ENCODE measurements at regions not wholly inside any gene's neighbourhood (a gene's known extent, or its start where the extent isn't known, plus 50 kb on each side); places are given as distances from the start of the nearest gene placed in this dataset.
A peak's percentile ranks its signal among the peaks of the same experiment; 100 is the strongest.

DNA sequence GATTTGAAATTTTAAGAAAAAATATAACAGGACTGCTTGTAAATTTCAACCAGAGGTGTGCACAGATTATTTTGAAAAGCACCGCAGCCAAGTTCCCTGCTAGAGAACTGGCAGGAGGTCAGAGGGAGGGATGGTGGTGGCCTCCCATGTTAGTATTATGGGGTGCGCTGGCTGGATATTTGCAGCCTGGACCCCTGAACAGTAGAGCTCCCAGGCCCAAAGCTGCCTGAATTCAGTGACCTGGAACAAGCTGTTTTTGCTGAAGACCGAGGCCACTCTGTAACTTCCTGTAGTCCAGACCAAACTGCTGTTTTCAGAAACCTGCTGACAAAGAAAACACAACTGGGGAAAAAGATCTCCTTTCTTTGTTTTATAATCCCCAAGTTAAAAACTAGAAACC, 314.3 kb downstream of the TNS1 start:
- Histone ChIP-seq H3K27me3 (ENCODE audit: insufficient read depth, low read length) (peaks cover 4% of the 10 kb centered on the region), H3K79me2 (ENCODE audit: insufficient read depth, low read length) (no peaks in the 10 kb centered on the region), H4K20me1 (ENCODE audit: insufficient read depth, low read length) (no peaks in the 10 kb centered on the region), H3K36me3 (ENCODE audit: insufficient read depth, low read length) (no peaks in the 10 kb centered on the region), H3K9me3 (ENCODE audit: insufficient read depth, low read depth, low read length) (no peaks in the 10 kb centered on the region), H3K4me2 (ENCODE audit: low read length) (no peak overlapping the region), H3K27ac (ENCODE audit: low read depth, low read length) (no peak overlapping the region), H3K9ac (ENCODE audit: low read length) (no peak overlapping the region), H3K4me3 (ENCODE audit: insufficient read depth, low read depth, low read length) (no peak overlapping the region), H2AFZ (ENCODE audit: low read depth, low read length) (no peak overlapping the region), H3K4me1 (ENCODE audit: insufficient read depth, low read length) (peaks cover 11% of the 10 kb centered on the region)
- DNase-seq (ENCODE audit: low read depth) (no peak), FAIRE-seq (no peak)
- Mint-ChIP-seq H3K9me3 (ENCODE audit: unreplicated experiment) (peaks cover 6% of the 10 kb centered on the region), H3K36me3 (ENCODE audit: low read depth, unreplicated experiment) (peaks cover 23% of the 10 kb centered on the region), H3K27ac (ENCODE audit: unreplicated experiment) (no peak overlapping the region), H3K4me1 (ENCODE audit: low read depth, unreplicated experiment) (peaks cover 23% of the 10 kb centered on the region), H3K4me3 (ENCODE audit: unreplicated experiment) (no peak overlapping the region), H3K27me3 (ENCODE audit: low read depth, unreplicated experiment) (peaks cover 10% of the 10 kb centered on the region)
- TF ChIP-seq, protein P1, sequence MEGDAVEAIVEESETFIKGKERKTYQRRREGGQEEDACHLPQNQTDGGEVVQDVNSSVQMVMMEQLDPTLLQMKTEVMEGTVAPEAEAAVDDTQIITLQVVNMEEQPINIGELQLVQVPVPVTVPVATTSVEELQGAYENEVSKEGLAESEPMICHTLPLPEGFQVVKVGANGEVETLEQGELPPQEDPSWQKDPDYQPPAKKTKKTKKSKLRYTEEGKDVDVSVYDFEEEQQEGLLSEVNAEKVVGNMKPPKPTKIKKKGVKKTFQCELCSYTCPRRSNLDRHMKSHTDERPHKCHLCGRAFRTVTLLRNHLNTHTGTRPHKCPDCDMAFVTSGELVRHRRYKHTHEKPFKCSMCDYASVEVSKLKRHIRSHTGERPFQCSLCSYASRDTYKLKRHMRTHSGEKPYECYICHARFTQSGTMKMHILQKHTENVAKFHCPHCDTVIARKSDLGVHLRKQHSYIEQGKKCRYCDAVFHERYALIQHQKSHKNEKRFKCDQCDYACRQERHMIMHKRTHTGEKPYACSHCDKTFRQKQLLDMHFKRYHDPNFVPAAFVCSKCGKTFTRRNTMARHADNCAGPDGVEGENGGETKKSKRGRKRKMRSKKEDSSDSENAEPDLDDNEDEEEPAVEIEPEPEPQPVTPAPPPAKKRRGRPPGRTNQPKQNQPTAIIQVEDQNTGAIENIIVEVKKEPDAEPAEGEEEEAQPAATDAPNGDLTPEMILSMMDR (IDR thresholded peaks at IDR 0.05; ENCODE audit: insufficient read depth, low read depth, low read length), result no peak
- TF ChIP-seq EZH2 (IDR thresholded peaks at IDR 0.05; ENCODE audit: insufficient read depth, low read length), result no peak

DNA sequence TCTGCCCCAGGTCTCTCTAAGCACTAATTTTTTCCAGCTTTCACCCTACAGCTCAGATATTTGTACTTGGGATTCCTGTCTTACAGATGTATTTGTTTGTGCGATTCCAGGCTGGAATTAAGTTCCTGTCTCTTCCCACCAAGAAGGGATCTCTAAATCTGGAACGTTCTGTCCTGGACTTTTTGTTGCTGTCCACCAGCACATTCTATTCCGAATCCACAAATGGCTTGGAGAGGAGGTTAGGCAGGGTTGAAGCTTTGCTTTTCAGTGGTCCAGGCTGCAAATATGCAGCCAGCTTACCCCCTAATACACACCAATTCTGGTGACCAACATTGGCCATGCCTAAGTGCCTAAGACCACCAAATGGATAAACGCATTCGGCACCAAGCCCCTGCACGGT, 315.0 kb downstream of the TNS1 start:
- no peak overlapping the region for H3K4me3 ChIP-seq (ENCODE audit: insufficient read depth, low read depth, low read length)
- Mint-ChIP-seq H3K4me3 (ENCODE audit: unreplicated experiment) (no peak overlapping the region), H3K36me3 (ENCODE audit: low read depth, unreplicated experiment) (peaks cover 23% of the 10 kb centered on the region), H3K27ac (ENCODE audit: unreplicated experiment) (no peak overlapping the region), H3K4me1 (ENCODE audit: low read depth, unreplicated experiment) (peaks cover 23% of the 10 kb centered on the region), H3K27me3 (ENCODE audit: low read depth, unreplicated experiment) (peaks cover 11% of the 10 kb centered on the region), H3K9me3 (ENCODE audit: unreplicated experiment) (peaks cover 6% of the 10 kb centered on the region)
- no peak overlapping the region for H3K4me2 ChIP-seq (ENCODE audit: low read length)
- no peak overlapping the region for H2AFZ ChIP-seq (ENCODE audit: low read depth, low read length)
- peaks cover 11% of the 10 kb centered on the region for H3K4me1 ChIP-seq (ENCODE audit: insufficient read depth, low read length)
- DNase-seq (ENCODE audit: low read depth), result no peak
- H3K27me3 ChIP-seq (ENCODE audit: insufficient read depth, low read length), result peaks cover 4% of the 10 kb centered on the region
- no peaks in the 10 kb centered on the region for H3K79me2 ChIP-seq (ENCODE audit: insufficient read depth, low read length)
- H3K27ac ChIP-seq (ENCODE audit: low read depth, low read length), result no peak overlapping the region
- H3K36me3 ChIP-seq (ENCODE audit: insufficient read depth, low read length), result no peaks in the 10 kb centered on the region
- H4K20me1 ChIP-seq (ENCODE audit: insufficient read depth, low read length), result no peaks in the 10 kb centered on the region
- TF ChIP-seq EZH2 (IDR thresholded peaks at IDR 0.05; ENCODE audit: insufficient read depth, low read length), result no peak
- TF ChIP-seq, protein P1 (IDR thresholded peaks at IDR 0.05; ENCODE audit: insufficient read depth, low read depth, low read length), result no peak
- H3K9me3 ChIP-seq (ENCODE audit: insufficient read depth, low read depth, low read length), result no peaks in the 10 kb centered on the region
- FAIRE-seq, result no peak
- H3K9ac ChIP-seq (ENCODE audit: low read length), result no peak overlapping the region

DNA sequence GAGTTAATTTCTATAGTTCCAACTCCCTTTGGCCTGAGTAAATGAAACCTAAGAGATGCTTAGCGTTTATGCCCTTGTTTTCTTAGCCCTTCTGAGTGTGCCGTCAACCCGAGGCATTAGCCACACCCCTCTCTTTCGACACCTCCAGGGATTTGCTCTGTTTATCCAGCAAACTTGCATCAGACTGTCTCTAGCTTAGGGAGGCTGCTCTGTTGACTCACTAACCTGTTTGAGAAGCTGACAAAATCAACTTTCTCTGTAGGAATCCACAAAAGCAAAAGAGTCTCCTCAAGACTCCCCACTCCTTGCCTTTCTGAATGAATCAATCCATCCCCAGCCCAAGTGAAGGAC, 317.6 kb downstream of the TNS1 start:
- H3K27me3 Mint-ChIP-seq (ENCODE audit: low read depth, unreplicated experiment), result peaks cover 24% of the 10 kb centered on the region
- peaks cover 4% of the 10 kb centered on the region for H3K27me3 ChIP-seq (ENCODE audit: insufficient read depth, low read length)
- no peak overlapping the region for H2AFZ ChIP-seq (ENCODE audit: low read depth, low read length)
- H3K27ac ChIP-seq (ENCODE audit: low read depth, low read length), result no peak overlapping the region
- H3K36me3 ChIP-seq (ENCODE audit: insufficient read depth, low read length), result no peaks in the 10 kb centered on the region
- H3K27ac Mint-ChIP-seq (ENCODE audit: unreplicated experiment), result peak overlapping the region; percentile 66
- peak overlapping the region; percentile 10 for H3K4me2 ChIP-seq (ENCODE audit: low read length)
- FAIRE-seq, result peak; percentile 59
- H3K9ac ChIP-seq (ENCODE audit: low read length), result no peak overlapping the region
- peaks cover 15% of the 10 kb centered on the region for H3K36me3 Mint-ChIP-seq (ENCODE audit: low read depth, unreplicated experiment)
- H3K79me2 ChIP-seq (ENCODE audit: insufficient read depth, low read length), result no peaks in the 10 kb centered on the region
- DNase-seq (ENCODE audit: low read depth), result peak; percentile 78
- H3K9me3 Mint-ChIP-seq (ENCODE audit: unreplicated experiment), result peaks cover 6% of the 10 kb centered on the region
- no peaks in the 10 kb centered on the region for H3K4me1 ChIP-seq (ENCODE audit: insufficient read depth, low read length)
- peaks cover 11% of the 10 kb centered on the region for H3K4me1 Mint-ChIP-seq (ENCODE audit: low read depth, unreplicated experiment)
- no peak overlapping the region for H3K4me3 ChIP-seq (ENCODE audit: insufficient read depth, low read depth, low read length)
- H3K4me3 Mint-ChIP-seq (ENCODE audit: unreplicated experiment), result no peak overlapping the region
- H3K9me3 ChIP-seq (ENCODE audit: insufficient read depth, low read depth, low read length), result no peaks in the 10 kb centered on the region
- TF ChIP-seq, protein P1 (IDR thresholded peaks at IDR 0.05; ENCODE audit: insufficient read depth, low read depth, low read length), result no peak
- TF ChIP-seq EZH2 (IDR thresholded peaks at IDR 0.05; ENCODE audit: insufficient read depth, low read length), result no peak
- H4K20me1 ChIP-seq (ENCODE audit: insufficient read depth, low read length), result no peaks in the 10 kb centered on the region
